ENCODE measurements at regions not wholly inside any gene's neighbourhood (a gene's known extent, or its start where the extent isn't known, plus 50 kb on each side); places are given as distances from the start of the nearest gene placed in this dataset.

DNA sequence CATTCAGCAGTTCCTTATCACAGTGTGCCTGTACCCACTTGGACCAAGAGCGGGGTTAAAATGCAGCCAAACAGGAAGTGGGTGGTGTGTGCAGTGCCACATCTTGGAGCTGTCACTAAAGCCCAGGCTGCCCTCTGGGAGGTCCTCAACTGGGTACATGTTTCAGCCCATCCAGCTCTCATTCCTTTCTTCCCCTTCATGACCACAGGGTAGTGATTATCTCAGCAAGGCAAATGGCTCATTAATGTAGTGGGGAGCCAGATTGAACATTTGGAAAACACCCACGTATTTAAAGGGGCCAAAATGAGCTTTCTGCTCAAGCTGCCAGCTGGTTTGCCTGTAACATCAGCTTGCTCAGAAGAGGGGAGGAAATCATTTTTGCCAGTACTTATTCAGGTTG lies 210.8 kb upstream of the BTG1 start:
- BruUV-seq (replicated peaks) = no TSS peak
- ChIA-PET POLR2A (ENCODE audit: low non-redundant PET) (no interaction called here), CTCF (no interaction called here)
- H3K36me3 ChIP-seq (ENCODE audit: insufficient read depth, low read length, poor library complexity, severe bottlenecking) = no peaks in the 10 kb centered on the region
- no peak overlapping the region for H3K27ac ChIP-seq (ENCODE audit: low read depth, low read length, poor library complexity, severe bottlenecking)
- peak; percentile 18 for DNase-seq (ENCODE audit: low spot score)
- H3K27me3 ChIP-seq (replicated peaks; ENCODE audit: insufficient read depth, low read depth, low read length, poor library complexity) = no peaks in the 10 kb centered on the region
- no peak for TF ChIP-seq EZH2 (IDR thresholded peaks at IDR 0.05; ENCODE audit: borderline replicate concordance, low read depth, low read length, poor library complexity, severe bottlenecking)
- TF ChIP-seq CTCF (conservative IDR thresholded peaks at IDR 0.05; ENCODE audit: low read depth, low read length) = no peak
- intact Hi-C loops (cut with micrococcal nuclease; ENCODE audit: unreplicated experiment) = no loop called here
- H3K4me3 ChIP-seq (ENCODE audit: low read depth, low read length, poor library complexity, severe bottlenecking) = no peak overlapping the region
- H3K9me3 ChIP-seq (ENCODE audit: low read depth, low read length, poor library complexity, severe bottlenecking) = no peaks in the 10 kb centered on the region
- H3K4me1 ChIP-seq (ENCODE audit: insufficient read depth, low read length, poor library complexity, severe bottlenecking) = no peaks in the 10 kb centered on the region

GRCh38 chr12:92349635-92350034 lies 204.0 kb upstream of the BTG1 start:
- BruUV-seq (replicated peaks) = no TSS peak
- DNase-seq (ENCODE audit: low spot score) = no peak
- Histone ChIP-seq H3K27me3 (replicated peaks; ENCODE audit: insufficient read depth, low read depth, low read length, poor library complexity) (no peaks in the 10 kb centered on the region), H3K9me3 (ENCODE audit: low read depth, low read length, poor library complexity, severe bottlenecking) (no peaks in the 10 kb centered on the region), H3K4me1 (ENCODE audit: insufficient read depth, low read length, poor library complexity, severe bottlenecking) (no peaks in the 10 kb centered on the region), H3K27ac (ENCODE audit: low read depth, low read length, poor library complexity, severe bottlenecking) (no peak overlapping the region), H3K36me3 (ENCODE audit: insufficient read depth, low read length, poor library complexity, severe bottlenecking) (no peaks in the 10 kb centered on the region), H3K4me3 (ENCODE audit: low read depth, low read length, poor library complexity, severe bottlenecking) (no peak overlapping the region)
- intact Hi-C loops (cut with micrococcal nuclease; ENCODE audit: unreplicated experiment) = no loop called here
- POLR2A ChIA-PET (ENCODE audit: low non-redundant PET) = no interaction called here
- CTCF ChIA-PET = no interaction called here
- no peak for TF ChIP-seq CTCF (conservative IDR thresholded peaks at IDR 0.05; ENCODE audit: low read depth, low read length)
- no peak for TF ChIP-seq EZH2 (IDR thresholded peaks at IDR 0.05; ENCODE audit: borderline replicate concordance, low read depth, low read length, poor library complexity, severe bottlenecking)

DNA sequence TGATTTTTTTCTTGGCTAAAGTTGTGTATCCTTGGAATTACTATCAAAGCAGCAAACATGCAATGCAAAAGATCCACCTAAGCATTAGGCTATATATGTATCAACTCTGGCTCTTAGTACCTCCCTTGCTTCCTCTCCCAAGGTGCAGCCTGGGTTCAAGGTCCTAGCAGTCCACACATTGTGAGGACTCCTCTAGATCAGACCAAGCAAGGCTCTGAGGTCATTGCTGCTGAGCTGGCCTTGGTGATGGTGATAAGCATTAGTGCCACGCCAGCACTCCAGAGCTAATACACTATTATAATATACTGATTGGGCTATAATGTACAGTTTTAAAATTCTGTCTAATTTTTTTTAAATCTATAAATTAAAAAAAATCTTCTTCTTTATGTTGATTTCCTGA lies 196.9 kb upstream of the BTG1 start:
- intact Hi-C loops (cut with micrococcal nuclease; ENCODE audit: unreplicated experiment) = no loop called here
- BruUV-seq (replicated peaks) = no TSS peak
- Histone ChIP-seq H3K4me1 (ENCODE audit: insufficient read depth, low read length, poor library complexity, severe bottlenecking) (no peaks in the 10 kb centered on the region), H3K4me3 (ENCODE audit: low read depth, low read length, poor library complexity, severe bottlenecking) (no peak overlapping the region), H3K27me3 (replicated peaks; ENCODE audit: insufficient read depth, low read depth, low read length, poor library complexity) (no peaks in the 10 kb centered on the region), H3K9me3 (ENCODE audit: low read depth, low read length, poor library complexity, severe bottlenecking) (no peaks in the 10 kb centered on the region), H3K36me3 (ENCODE audit: insufficient read depth, low read length, poor library complexity, severe bottlenecking) (no peaks in the 10 kb centered on the region), H3K27ac (ENCODE audit: low read depth, low read length, poor library complexity, severe bottlenecking) (no peak overlapping the region)
- POLR2A ChIA-PET (ENCODE audit: low non-redundant PET) = no interaction called here
- no peak for DNase-seq (ENCODE audit: low spot score)
- CTCF ChIA-PET = no interaction called here
- TF ChIP-seq CTCF (conservative IDR thresholded peaks at IDR 0.05; ENCODE audit: low read depth, low read length) (no peak), EZH2 (IDR thresholded peaks at IDR 0.05; ENCODE audit: borderline replicate concordance, low read depth, low read length, poor library complexity, severe bottlenecking) (no peak)

All from A673 (cell line).